Gastroesophageal sphincter (tissue), 4 donors: ENCODE measurements at regions not wholly inside any gene's neighbourhood (a gene's known extent, or its start where the extent isn't known, plus 50 kb on each side); places are given as distances from the start of the nearest gene placed in this dataset.
"Not testable (repeated sequence)": the region's sequence is repeated elsewhere in the genome, so short reads cannot be mapped to it uniquely, and the experiment has no call there.

Experiments used
- ATAC-seq: fragments of 150-250 bp; one replicate; pipeline ENCODE4 v1.9.1; 2016; ENCODE audit warnings: mild to moderate bottlenecking, moderate library complexity
- H3K27ac ChIP-seq, 4 donors: fragments of 200-600 bp; sonication (generic) in 3 of 4; 1 replicate in 3 of 4; 2 replicates in 1 of 4; pipeline ENCODE4 v1.5.1; 2016 to 2019
- H3K27me3 ChIP-seq: fragments of 200-600 bp; sonication (generic); one replicate; pipeline ENCODE4 v1.5.1; 2019
- H3K36me3 ChIP-seq, 2 donors: fragments of 200-600 bp; sonication (generic); one replicate each; pipeline ENCODE4 v1.5.1; 2019; ENCODE audit warnings: control low read depth in 1 of 2
- H3K4me1 ChIP-seq, 3 donors: fragments of 200-600 bp; sonication (generic); 1 replicate in 2 of 3; 2 replicates in 1 of 3; pipeline ENCODE4 v1.5.1; 2016 to 2019; ENCODE audit warnings: control low read depth in 2 of 3
- H3K4me3 ChIP-seq, 2 donors: fragments of 200-600 bp; sonication (generic); one replicate each; pipeline ENCODE4 v1.5.1; 2019; ENCODE audit warnings: mild to moderate bottlenecking in 1 of 2, moderate library complexity in 1 of 2
- H3K9me3 ChIP-seq, 3 donors: fragments of 200-600 bp; sonication (generic); one replicate each; pipeline ENCODE4 v1.5.1; 2017 to 2019; ENCODE audit warnings: control low read depth in 2 of 3
- EP300 ChIP-seq: sonication (generic); formaldehyde crosslinking; IDR thresholded peaks from one replicate; pipeline ENCODE4 v1.6.1; 2017; ENCODE audit warnings: antibody characterized with exemption, mild to moderate bottlenecking
- POLR2A ChIP-seq, 2 donors: fragments of 450-650 bp; IDR thresholded peaks; one replicate each; pipeline ENCODE4 v1.6.1; 2017; ENCODE audit warnings: antibody characterized with exemption in 2 of 2, mild to moderate bottlenecking in 2 of 2, moderate library complexity in 1 of 2
- POLR2AphosphoS5 ChIP-seq: sonication (generic); formaldehyde crosslinking; IDR thresholded peaks from one replicate; pipeline ENCODE4 v1.6.1; 2017; ENCODE audit warnings: antibody characterized with exemption
- WGBS, 2 donors: methylation state at CpG; one replicate each; pipeline ENCODE4 v1.1.5; 2018; ENCODE audit warnings: low coverage in 1 of 2; 5-methylcytosine and 5-hydroxymethylcytosine counted together
- TF ChIP-seq, protein P1 (sequence below), 4 experiments: fragments of 200-600 bp in 2 of 4; fragments of 450-650 bp in 2 of 4; sonication (generic) in 1 of 4; IDR thresholded peaks; one replicate each; pipeline ENCODE4 v1.5.1; 2017 to 2019; ENCODE audit warnings: antibody characterized with exemption in 4 of 4, mild to moderate bottlenecking in 2 of 4, moderate library complexity in 2 of 4

GRCh38 chr17:83024218-83024971, 55.0 kb upstream of the METRNL start:
- no peak for ATAC-seq
- no peak overlapping the region for H3K4me3 ChIP-seq
- H3K9me3 ChIP-seq, result no peaks in the 10 kb centered on the region
- WGBS, 2 donors, result 95% methylated on average over 10 of the region's 43 CpGs; no CpG with 5 or more reads in 1 of the 2 donors
- no peaks in the 10 kb centered on the region for H3K27me3 ChIP-seq
- H3K27ac ChIP-seq, result no peak overlapping the region
- no peaks in the 10 kb centered on the region for H3K4me1 ChIP-seq
- TF ChIP-seq POLR2A (IDR thresholded peaks at IDR 0.05) (no peak), EP300 (no peak), POLR2AphosphoS5 (no peak)
- TF ChIP-seq, protein P1, sequence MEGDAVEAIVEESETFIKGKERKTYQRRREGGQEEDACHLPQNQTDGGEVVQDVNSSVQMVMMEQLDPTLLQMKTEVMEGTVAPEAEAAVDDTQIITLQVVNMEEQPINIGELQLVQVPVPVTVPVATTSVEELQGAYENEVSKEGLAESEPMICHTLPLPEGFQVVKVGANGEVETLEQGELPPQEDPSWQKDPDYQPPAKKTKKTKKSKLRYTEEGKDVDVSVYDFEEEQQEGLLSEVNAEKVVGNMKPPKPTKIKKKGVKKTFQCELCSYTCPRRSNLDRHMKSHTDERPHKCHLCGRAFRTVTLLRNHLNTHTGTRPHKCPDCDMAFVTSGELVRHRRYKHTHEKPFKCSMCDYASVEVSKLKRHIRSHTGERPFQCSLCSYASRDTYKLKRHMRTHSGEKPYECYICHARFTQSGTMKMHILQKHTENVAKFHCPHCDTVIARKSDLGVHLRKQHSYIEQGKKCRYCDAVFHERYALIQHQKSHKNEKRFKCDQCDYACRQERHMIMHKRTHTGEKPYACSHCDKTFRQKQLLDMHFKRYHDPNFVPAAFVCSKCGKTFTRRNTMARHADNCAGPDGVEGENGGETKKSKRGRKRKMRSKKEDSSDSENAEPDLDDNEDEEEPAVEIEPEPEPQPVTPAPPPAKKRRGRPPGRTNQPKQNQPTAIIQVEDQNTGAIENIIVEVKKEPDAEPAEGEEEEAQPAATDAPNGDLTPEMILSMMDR (IDR thresholded peaks at IDR 0.05), result no peak
- peaks cover 0 to 14% of the 10 kb centered on the region in 2 donors for H3K36me3 ChIP-seq

DNA sequence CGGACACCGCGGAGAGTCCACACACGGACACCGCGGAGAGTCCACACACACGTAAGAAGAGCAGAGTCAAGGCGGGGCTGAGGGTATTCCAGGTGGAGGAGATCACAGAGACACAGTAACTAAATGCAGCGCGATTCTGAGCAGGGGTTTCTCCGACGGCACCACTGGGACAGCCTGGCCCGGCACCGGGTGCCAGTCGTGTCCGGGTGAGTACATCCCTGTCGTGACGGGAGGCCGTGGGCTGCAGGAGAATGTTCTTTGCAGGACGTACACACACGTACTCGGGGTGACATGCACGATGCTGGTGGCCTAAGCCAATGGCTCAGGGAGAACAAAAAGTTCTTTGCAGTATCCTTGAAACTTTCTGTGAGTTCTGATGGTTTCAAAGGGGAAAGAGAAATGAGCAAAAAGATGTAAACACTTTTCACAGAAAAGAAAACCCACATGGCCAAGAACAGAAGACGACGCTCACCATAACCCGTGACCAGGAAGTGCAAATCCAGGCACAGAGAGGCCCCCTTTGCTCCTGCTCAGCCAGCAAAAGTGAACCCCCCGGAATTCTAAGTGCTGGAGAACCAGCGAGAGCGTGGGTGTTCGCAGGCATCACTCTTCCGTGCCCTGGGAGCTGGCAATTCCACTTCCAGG, 53.7 kb upstream of the METRNL start:
- H3K27ac ChIP-seq, result no peak overlapping the region
- H3K4me1 ChIP-seq, result no peaks in the 10 kb centered on the region
- peaks cover 0 to 27% of the 10 kb centered on the region in 2 donors for H3K36me3 ChIP-seq
- WGBS, 2 donors, result 85 to 100% methylated on average over 2 to 6 of the region's 31 CpGs
- TF ChIP-seq, protein P1 (IDR thresholded peaks at IDR 0.05), result no peak
- TF ChIP-seq EP300 (no peak), POLR2AphosphoS5 (no peak), POLR2A (IDR thresholded peaks at IDR 0.05) (no peak)
- no peak overlapping the region for H3K4me3 ChIP-seq
- ATAC-seq, result no peak
- H3K27me3 ChIP-seq, result no peaks in the 10 kb centered on the region
- no peaks in the 10 kb centered on the region for H3K9me3 ChIP-seq

DNA sequence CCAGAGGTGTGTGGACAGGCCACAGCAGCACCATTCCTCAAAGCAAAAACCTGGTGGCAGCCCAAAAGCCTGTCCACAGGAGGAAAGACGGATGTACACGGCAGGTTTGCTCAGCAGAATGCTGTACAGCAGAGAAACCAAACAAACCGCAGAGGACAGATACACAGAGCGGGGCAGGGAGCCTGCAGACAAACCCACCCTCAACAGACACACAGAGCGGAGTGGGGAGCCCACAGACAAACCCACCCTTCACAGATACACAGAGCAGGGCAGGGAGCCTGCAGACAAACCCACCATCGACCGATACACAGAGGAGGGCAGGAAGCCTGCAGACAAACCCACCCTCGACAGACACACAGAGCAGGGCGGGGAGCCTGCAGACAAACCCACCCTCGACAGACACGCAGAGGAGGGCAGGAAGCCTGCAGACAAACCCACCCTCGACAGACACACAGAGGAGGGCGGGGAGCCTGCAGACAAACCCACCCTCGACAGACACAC, 53.0 kb upstream of the METRNL start:
- no peak for TF ChIP-seq POLR2AphosphoS5
- Histone ChIP-seq H3K9me3 (no peaks in the 10 kb centered on the region), H3K27me3 (no peaks in the 10 kb centered on the region), H3K27ac (no peak overlapping the region), H3K4me3 (no peak overlapping the region), H3K4me1 (no peaks in the 10 kb centered on the region), H3K36me3 (peaks cover 0 to 28% of the 10 kb centered on the region in 2 donors)
- 90% methylated on average over 2 of the region's 14 CpGs; no CpG with 5 or more reads in 1 of the 2 donors for WGBS, 2 donors
- ATAC-seq, result no peak

GRCh38 chr17:83026921-83027320, 52.5 kb upstream of the METRNL start:
- H3K36me3 ChIP-seq, result peaks cover 0 to 33% of the 10 kb centered on the region in 2 donors
- H3K27ac ChIP-seq, ATAC-seq, H3K4me3 ChIP-seq, H3K4me1 ChIP-seq, H3K27me3 ChIP-seq, H3K9me3 ChIP-seq: not testable (repeated sequence)
- WGBS, 2 donors, result 30 to 83% methylated on average over 2 to 5 of the region's 11 CpGs

DNA sequence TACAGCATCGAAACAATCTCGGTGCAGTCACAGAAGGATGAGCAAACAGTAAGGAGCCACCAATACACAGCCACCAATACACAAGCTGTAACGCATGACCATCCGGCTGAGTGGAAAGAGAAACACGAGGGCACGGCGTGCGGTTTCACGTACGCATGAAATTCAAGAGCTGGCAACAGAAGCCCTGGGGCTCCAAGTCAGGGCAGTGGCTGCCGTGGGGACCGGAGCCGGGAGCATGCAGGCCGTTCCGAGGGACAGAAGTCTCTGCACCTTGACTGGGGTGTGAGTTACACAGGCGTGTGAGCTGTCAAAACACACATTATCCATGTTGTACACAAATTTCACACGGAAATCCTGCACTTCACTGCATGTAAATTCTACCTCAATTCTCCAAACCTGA, 50.6 kb upstream of the METRNL start:
- Histone ChIP-seq H3K4me1 (no peaks in the 10 kb centered on the region), H3K4me3 (no peak overlapping the region), H3K27ac (no peak overlapping the region), H3K27me3 (no peaks in the 10 kb centered on the region), H3K36me3 (peaks cover 0 to 37% of the 10 kb centered on the region in 2 donors), H3K9me3 (no peaks in the 10 kb centered on the region)
- no peak for ATAC-seq
- TF ChIP-seq POLR2A (IDR thresholded peaks at IDR 0.05) (no peak), POLR2AphosphoS5 (no peak), EP300 (no peak)
- TF ChIP-seq, protein P1 (IDR thresholded peaks at IDR 0.05), result no peak
- 72 to 100% methylated on average over 2 of the region's 17 CpGs for WGBS, 2 donors

DNA sequence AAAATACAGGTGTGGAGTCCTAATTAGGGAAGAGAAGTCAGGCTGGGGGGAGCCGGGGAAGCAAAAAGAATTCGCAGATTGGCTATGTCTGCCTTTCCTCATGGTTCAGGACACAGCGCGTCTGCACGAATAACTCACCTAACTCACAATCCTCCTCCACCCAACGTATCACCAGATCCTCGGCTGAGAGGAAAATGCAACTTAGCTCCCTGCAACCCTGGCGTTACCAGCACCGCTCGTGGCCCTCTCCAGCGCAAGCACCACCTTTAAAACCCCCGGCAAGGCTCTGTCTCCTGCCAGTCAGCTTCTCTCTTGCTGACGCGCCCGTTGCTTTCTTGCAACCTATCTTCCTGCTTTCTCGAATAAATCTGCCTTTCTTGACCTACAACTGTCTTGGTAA, 49.8 kb upstream of the METRNL start:
- no peak for TF ChIP-seq POLR2A (IDR thresholded peaks at IDR 0.05)
- no peak for TF ChIP-seq EP300
- no peak for TF ChIP-seq POLR2AphosphoS5
- TF ChIP-seq, protein P1 (IDR thresholded peaks at IDR 0.05), result no peak
- 90% methylated on average over 12 to 16 of the region's 16 CpGs for WGBS, 2 donors
- Histone ChIP-seq H3K9me3 (no peaks in the 10 kb centered on the region), H3K27me3 (no peaks in the 10 kb centered on the region), H3K4me1 (no peaks in the 10 kb centered on the region), H3K4me3 (no peak overlapping the region), H3K36me3 (peaks cover 0 to 34% of the 10 kb centered on the region in 2 donors), H3K27ac (no peak overlapping the region)
- no peak for ATAC-seq
